ENCODE measurements at regions not wholly inside any gene's neighbourhood (a gene's known extent, or its start where the extent isn't known, plus 50 kb on each side); places are given as distances from the start of the nearest gene placed in this dataset.

DNA sequence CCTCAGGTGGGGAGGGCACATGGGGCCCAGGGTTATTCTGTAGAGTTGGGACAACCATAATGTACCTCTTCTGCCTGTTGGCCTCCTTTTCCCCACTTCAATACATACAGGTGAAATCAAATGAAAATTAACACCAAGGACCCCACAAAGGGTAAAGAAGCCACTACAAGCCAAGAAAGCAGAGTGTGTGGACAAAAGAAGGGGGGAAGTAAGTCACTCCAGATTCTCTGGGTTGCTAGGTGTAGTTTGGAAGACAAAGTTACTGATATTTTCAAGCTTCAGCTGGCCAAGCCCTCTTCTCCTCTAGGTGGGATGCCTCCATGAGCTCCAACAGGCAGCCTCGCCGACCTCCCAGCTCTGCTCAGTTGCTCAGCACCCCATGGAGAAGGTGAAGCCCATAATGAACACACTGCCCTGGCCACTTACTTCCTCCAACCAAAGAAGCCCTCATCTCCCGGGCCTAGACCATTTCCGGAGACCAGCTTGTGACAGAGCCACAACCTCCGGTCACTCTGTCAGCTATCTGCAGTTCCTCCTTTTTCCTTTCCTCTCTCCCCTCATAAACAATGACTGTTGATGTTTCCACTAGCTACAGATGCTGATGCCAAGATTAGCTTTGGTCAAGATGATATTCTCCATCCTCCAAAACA, 66.8 kb upstream of the MED4 start:
- no peak overlapping the region for H3K27ac ChIP-seq (ENCODE audit: low read depth in 2 of 2, low read length in 1 of 2)
- TF ChIP-seq RAD21 (IDR thresholded peaks at IDR 0.05; ENCODE audit: low read length) = no peak
- no peak for TF ChIP-seq EP300 (IDR thresholded peaks at IDR 0.05; ENCODE audit: borderline replicate concordance in 1 of 2, low read depth in 1 of 2, low read length in 1 of 2)
- no peak for TF ChIP-seq TCF12 (IDR thresholded peaks at IDR 0.05)
- TF ChIP-seq, protein P1, sequence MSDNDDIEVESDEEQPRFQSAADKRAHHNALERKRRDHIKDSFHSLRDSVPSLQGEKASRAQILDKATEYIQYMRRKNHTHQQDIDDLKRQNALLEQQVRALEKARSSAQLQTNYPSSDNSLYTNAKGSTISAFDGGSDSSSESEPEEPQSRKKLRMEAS (IDR thresholded peaks at IDR 0.05; ENCODE audit: low read depth) = no peak
- TF ChIP-seq POLR2AphosphoS5 (IDR thresholded peaks at IDR 0.05; ENCODE audit: low read depth, low read length) = no peak
- no peak for TF ChIP-seq YY1 (IDR thresholded peaks at IDR 0.05; ENCODE audit: low read depth)
- no peak for TF ChIP-seq ELF1 (IDR thresholded peaks at IDR 0.05)
- TF ChIP-seq TAF1 (IDR thresholded peaks at IDR 0.05; ENCODE audit: borderline replicate concordance, low read depth, low read length) = no peak
- no peak for TF ChIP-seq USF2 (IDR thresholded peaks at IDR 0.05; ENCODE audit: borderline replicate concordance, low read depth, low read length)
- no peak for TF ChIP-seq MXI1 (IDR thresholded peaks at IDR 0.05; ENCODE audit: low read depth, low read length)
- no peak for TF ChIP-seq CHD2 (IDR thresholded peaks at IDR 0.05; ENCODE audit: low read length, partially characterized antibody)
- no peak for TF ChIP-seq GABPA (IDR thresholded peaks at IDR 0.05; ENCODE audit: low read depth)
- no peak for TF ChIP-seq SMC3 (IDR thresholded peaks at IDR 0.05; ENCODE audit: low read depth, low read length)
- TF ChIP-seq NRF1 (IDR thresholded peaks at IDR 0.05; ENCODE audit: low read depth, low read length) = no peak
- TF ChIP-seq RFX5 (IDR thresholded peaks at IDR 0.05; ENCODE audit: low read length) = no peak
- TF ChIP-seq, protein P2, sequence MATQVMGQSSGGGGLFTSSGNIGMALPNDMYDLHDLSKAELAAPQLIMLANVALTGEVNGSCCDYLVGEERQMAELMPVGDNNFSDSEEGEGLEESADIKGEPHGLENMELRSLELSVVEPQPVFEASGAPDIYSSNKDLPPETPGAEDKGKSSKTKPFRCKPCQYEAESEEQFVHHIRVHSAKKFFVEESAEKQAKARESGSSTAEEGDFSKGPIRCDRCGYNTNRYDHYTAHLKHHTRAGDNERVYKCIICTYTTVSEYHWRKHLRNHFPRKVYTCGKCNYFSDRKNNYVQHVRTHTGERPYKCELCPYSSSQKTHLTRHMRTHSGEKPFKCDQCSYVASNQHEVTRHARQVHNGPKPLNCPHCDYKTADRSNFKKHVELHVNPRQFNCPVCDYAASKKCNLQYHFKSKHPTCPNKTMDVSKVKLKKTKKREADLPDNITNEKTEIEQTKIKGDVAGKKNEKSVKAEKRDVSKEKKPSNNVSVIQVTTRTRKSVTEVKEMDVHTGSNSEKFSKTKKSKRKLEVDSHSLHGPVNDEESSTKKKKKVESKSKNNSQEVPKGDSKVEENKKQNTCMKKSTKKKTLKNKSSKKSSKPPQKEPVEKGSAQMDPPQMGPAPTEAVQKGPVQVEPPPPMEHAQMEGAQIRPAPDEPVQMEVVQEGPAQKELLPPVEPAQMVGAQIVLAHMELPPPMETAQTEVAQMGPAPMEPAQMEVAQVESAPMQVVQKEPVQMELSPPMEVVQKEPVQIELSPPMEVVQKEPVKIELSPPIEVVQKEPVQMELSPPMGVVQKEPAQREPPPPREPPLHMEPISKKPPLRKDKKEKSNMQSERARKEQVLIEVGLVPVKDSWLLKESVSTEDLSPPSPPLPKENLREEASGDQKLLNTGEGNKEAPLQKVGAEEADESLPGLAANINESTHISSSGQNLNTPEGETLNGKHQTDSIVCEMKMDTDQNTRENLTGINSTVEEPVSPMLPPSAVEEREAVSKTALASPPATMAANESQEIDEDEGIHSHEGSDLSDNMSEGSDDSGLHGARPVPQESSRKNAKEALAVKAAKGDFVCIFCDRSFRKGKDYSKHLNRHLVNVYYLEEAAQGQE (IDR thresholded peaks at IDR 0.05; ENCODE audit: low read depth, low read length) = no peak
- 0 out of 4 replicates have a peak, but pooled peaks cover 0 to 7% of the 10 kb centered on the region in 2 experiments for H3K4me1 ChIP-seq (ENCODE audit: control insufficient read depth in 1 of 2, insufficient read depth in 2 of 2, low read depth in 1 of 2, low read length in 1 of 2)
- no peaks in the 10 kb centered on the region for H3K36me3 ChIP-seq (replicated peaks in 1 of 2; ENCODE audit: control insufficient read depth in 1 of 2, insufficient read depth in 2 of 2, low read length in 1 of 2)
- ChIA-PET CTCF (interaction anchor here (0.7 to 0.8 kb wide), 3 partner anchors 20 to 1062 kb away, joined by 3 read pairs; no protein-coding TSS in a partner anchor), POLR2A (no interaction called here)
- H2AFZ ChIP-seq (ENCODE audit: low read depth) = no peak overlapping the region
- H3K4me3 ChIP-seq (ENCODE audit: low read depth in 2 of 2, low read length in 1 of 2) = no peak overlapping the region
- H3F3A ChIP-seq (replicated peaks; ENCODE audit: insufficient read depth) = no peaks in the 10 kb centered on the region
- no peak overlapping the region for H3K9ac ChIP-seq
- H3K9me3 ChIP-seq = no peaks in the 10 kb centered on the region
- WGBS (ENCODE audit: low lambda C conversion rate) = 82% methylated on average over 5 of the region's 5 CpGs
- no peaks in the 10 kb centered on the region for H4K20me1 ChIP-seq (ENCODE audit: insufficient read depth)
- no peaks in the 10 kb centered on the region for H3K27me3 ChIP-seq (ENCODE audit: insufficient read depth)
- no peak overlapping the region for H3K4me2 ChIP-seq
- H3K79me2 ChIP-seq (ENCODE audit: insufficient read depth) = no peaks in the 10 kb centered on the region
- no peaks in the 10 kb centered on the region for H3K9me2 ChIP-seq
- no peak for DNase-seq
